ENCODE measurements at regions not wholly inside any gene's neighbourhood (a gene's known extent, or its start where the extent isn't known, plus 50 kb on each side); places are given as distances from the start of the nearest gene placed in this dataset.

DNA sequence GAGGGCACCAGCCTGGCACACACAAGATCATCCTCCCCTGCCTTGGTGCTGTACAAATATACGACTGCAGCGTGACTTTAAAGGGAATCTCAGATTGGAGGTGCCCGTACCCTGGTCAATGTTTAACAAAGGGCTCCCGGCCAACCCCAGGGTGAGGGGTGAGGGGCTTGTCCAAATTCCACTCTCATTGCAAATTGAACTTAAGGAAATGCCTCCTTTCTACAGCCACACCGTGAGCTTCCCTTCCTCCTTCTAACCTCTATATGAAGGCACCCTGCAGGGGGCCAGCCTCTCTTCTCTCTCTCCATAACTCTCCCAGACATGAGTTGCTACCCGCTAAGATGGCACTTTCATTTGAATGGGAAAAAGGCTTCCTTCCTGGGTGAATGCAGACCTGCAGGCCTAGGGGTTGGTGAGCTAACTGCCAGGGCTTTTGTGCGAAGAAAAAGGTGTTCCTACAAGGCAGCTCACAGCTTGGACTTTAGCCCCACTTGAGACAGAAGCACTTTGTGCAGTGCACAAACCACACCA is 76.6 kb downstream of the IRF8 start:
- TF ChIP-seq MAX (IDR thresholded peaks at IDR 0.05) (no peak), EP300 (IDR thresholded peaks at IDR 0.05; ENCODE audit: borderline replicate concordance) (no peak), FOXM1 (IDR thresholded peaks at IDR 0.05; ENCODE audit: borderline replicate concordance, low read depth) (no peak), TCF12 (IDR thresholded peaks at IDR 0.05; ENCODE audit: low read depth) (no peak), TAF1 (IDR thresholded peaks at IDR 0.05; ENCODE audit: low read depth) (no peak), EGR1 (IDR thresholded peaks at IDR 0.05) (no peak), RAD21 (IDR thresholded peaks at IDR 0.05; ENCODE audit: low read depth) (no peak), NFIC (IDR thresholded peaks at IDR 0.05) (no peak), CREB1 (IDR thresholded peaks at IDR 0.05; ENCODE audit: low read depth) (no peak)
- TF ChIP-seq, protein P1, sequence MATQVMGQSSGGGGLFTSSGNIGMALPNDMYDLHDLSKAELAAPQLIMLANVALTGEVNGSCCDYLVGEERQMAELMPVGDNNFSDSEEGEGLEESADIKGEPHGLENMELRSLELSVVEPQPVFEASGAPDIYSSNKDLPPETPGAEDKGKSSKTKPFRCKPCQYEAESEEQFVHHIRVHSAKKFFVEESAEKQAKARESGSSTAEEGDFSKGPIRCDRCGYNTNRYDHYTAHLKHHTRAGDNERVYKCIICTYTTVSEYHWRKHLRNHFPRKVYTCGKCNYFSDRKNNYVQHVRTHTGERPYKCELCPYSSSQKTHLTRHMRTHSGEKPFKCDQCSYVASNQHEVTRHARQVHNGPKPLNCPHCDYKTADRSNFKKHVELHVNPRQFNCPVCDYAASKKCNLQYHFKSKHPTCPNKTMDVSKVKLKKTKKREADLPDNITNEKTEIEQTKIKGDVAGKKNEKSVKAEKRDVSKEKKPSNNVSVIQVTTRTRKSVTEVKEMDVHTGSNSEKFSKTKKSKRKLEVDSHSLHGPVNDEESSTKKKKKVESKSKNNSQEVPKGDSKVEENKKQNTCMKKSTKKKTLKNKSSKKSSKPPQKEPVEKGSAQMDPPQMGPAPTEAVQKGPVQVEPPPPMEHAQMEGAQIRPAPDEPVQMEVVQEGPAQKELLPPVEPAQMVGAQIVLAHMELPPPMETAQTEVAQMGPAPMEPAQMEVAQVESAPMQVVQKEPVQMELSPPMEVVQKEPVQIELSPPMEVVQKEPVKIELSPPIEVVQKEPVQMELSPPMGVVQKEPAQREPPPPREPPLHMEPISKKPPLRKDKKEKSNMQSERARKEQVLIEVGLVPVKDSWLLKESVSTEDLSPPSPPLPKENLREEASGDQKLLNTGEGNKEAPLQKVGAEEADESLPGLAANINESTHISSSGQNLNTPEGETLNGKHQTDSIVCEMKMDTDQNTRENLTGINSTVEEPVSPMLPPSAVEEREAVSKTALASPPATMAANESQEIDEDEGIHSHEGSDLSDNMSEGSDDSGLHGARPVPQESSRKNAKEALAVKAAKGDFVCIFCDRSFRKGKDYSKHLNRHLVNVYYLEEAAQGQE (IDR thresholded peaks at IDR 0.05; ENCODE audit: low read depth), result no peak

Data from Ishikawa (cell line).